ENCODE measurements at regions not wholly inside any gene's neighbourhood (a gene's known extent, or its start where the extent isn't known, plus 50 kb on each side); places are given as distances from the start of the nearest gene placed in this dataset.

DNA sequence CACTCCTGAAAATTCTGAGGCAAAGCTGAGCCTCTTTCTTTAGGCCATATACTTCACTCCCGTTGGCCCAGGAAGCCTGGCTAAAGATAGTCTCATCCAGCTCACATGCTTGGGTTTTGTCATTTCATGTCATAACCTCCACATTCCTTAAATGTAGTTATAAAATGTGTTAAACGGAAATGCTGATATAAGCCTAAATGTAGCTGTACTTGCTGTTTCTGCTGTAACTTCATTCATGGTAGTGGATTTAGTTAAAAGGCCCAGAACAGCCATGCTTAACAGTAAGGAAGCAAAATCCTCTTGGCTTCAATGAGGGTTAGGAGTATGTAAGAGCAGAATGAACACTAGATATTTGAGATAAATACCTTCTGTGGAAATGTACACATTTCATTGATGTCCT, 135.8 kb upstream of the TMEM161B start:
- H3K27ac ChIP-seq (ENCODE audit: insufficient read depth, low read length), result no peak overlapping the region
- no peak overlapping the region for H3K14ac ChIP-seq (replicated peaks; ENCODE audit: low read depth, low read length)
- H3K36me3 ChIP-seq (ENCODE audit: control insufficient read depth, insufficient read depth, low read length), result no peaks in the 10 kb centered on the region
- no peaks in the 10 kb centered on the region for H3K27me3 ChIP-seq (ENCODE audit: control insufficient read depth, insufficient read depth, low read length)
- no peak overlapping the region for H4K91ac ChIP-seq (ENCODE audit: insufficient read depth, low read depth, low read length)
- H4K5ac ChIP-seq (ENCODE audit: low read depth, low read length), result no peak overlapping the region
- DNase-seq (no peak), ATAC-seq (ENCODE audit: low read depth) (no peak)
- no peaks in the 10 kb centered on the region for H3K79me1 ChIP-seq (ENCODE audit: low read depth in 1 of 2, low read length in 2 of 2)
- no peak overlapping the region for H2BK20ac ChIP-seq (ENCODE audit: low read depth, low read length)
- H3K56ac ChIP-seq (ENCODE audit: extremely low read depth, insufficient read depth, low read length), result no peak overlapping the region
- H3K4me1 ChIP-seq (ENCODE audit: control insufficient read depth, insufficient read depth, low read length), result no peaks in the 10 kb centered on the region
- H3K9me1 ChIP-seq (ENCODE audit: insufficient read depth, low read length), result no peaks in the 10 kb centered on the region
- TF ChIP-seq POLR2A (IDR thresholded peaks at IDR 0.05; ENCODE audit: low read depth, low read length), result no peak
- no peak for TF ChIP-seq NFE2L2 (IDR thresholded peaks at IDR 0.05; ENCODE audit: low read depth, low read length)
- no peak for TF ChIP-seq RFX5 (IDR thresholded peaks at IDR 0.05; ENCODE audit: low read depth, low read length)
- H2BK15ac ChIP-seq (ENCODE audit: low read depth, low read length), result no peak overlapping the region
- no peaks in the 10 kb centered on the region for H3K9me3 ChIP-seq (ENCODE audit: control insufficient read depth, insufficient read depth, low read length)
- H3K18ac ChIP-seq (ENCODE audit: low read depth, low read length), result no peak overlapping the region
- in situ Hi-C loops (cut with MboI; ENCODE audit: low sequenced_read_pairs) (no loop called here), intact Hi-C loops (cut with micrococcal nuclease) (no loop called here), dilution Hi-C loops (cut with HindIII; ENCODE audit: low sequenced_read_pairs, unreplicated experiment) (no loop called here)
- no peak overlapping the region for H3K23ac ChIP-seq (ENCODE audit: low read depth, low read length)
- no peak overlapping the region for H3K4ac ChIP-seq (ENCODE audit: low read depth, low read length)
- H3K4me2 ChIP-seq (ENCODE audit: low read depth, low read length), result no peak overlapping the region
- BruUV-seq (replicated peaks), result no TSS peak
- no peak overlapping the region for H4K8ac ChIP-seq (ENCODE audit: low read depth in 2 of 2, low read length in 2 of 2)
- H2AK5ac ChIP-seq (ENCODE audit: low read depth, low read length), result no peak overlapping the region
- no peak overlapping the region for H2BK120ac ChIP-seq (ENCODE audit: low read depth, low read length)
- POLR2A ChIA-PET (ENCODE audit: unreplicated experiment), result interaction anchor here (0.6 kb wide), 1 partner anchor 197 kb away, joined by 3 read pairs; no protein-coding TSS in a partner anchor
- no peak overlapping the region for H2BK5ac ChIP-seq (ENCODE audit: low read depth, low read length, poor library complexity, severe bottlenecking)
- no CpG with 5 or more reads among the region's 2 CpGs for WGBS, 2 experiments (ENCODE audit: extremely low coverage in 2 of 2, insufficient read length in 1 of 2)
- no peak overlapping the region for H2AK9ac ChIP-seq (replicated peaks; ENCODE audit: low read depth, low read length, poor library complexity)
- no peak overlapping the region for H3K4me3 ChIP-seq (ENCODE audit: insufficient read depth, low read depth, low read length)
- CTCF ChIA-PET, result no interaction called here
- H2AFZ ChIP-seq (replicated peaks; ENCODE audit: low read length, poor library complexity), result no peak overlapping the region
- no peaks in the 10 kb centered on the region for H4K20me1 ChIP-seq (ENCODE audit: insufficient read depth, low read length)
- no peak overlapping the region for H3K9ac ChIP-seq (ENCODE audit: low read depth, low read length)

All from IMR-90 (cell line).